WTC11 (cell line): ENCODE measurements at regions not wholly inside any gene's neighbourhood (a gene's known extent, or its start where the extent isn't known, plus 50 kb on each side); places are given as distances from the start of the nearest gene placed in this dataset.
A peak's percentile ranks its signal among the peaks of the same experiment; 100 is the strongest.

Experiments used
- ATAC-seq: fragments of 200-7000 bp; cut with Tn5 transposase; 2 replicates; pipeline ENCODE4 v1.10.0; 2021; ENCODE audit warnings: mild to moderate bottlenecking, moderate library complexity
- CTCF ChIA-PET: fragments of 300-600 bp; sonication (Branson Sonifier 250); formaldehyde crosslinking; loops from one replicate; lab custom pipeline; 2021; ENCODE audit warnings: antibody characterized with exemption; lab: Charles Lee
- POLR2A ChIA-PET: fragments of 350-600 bp; sonication (Branson Sonifier 250); formaldehyde crosslinking; loops from one replicate; lab custom pipeline; 2021; ENCODE audit warnings: antibody characterized with exemption; lab: Charles Lee
- DNase-seq: peaks from one replicate; pipeline ENCODE4 v3.0.0; 2021; ENCODE audit warnings: low spot score
- H3K27ac Mint-ChIP-seq: 2 replicates; pipeline ENCODE4 v1.8.0; 2021; ENCODE audit warnings: mixed read lengths
- H3K27me3 Mint-ChIP-seq: 2 replicates; pipeline ENCODE4 v1.8.0; 2021; ENCODE audit warnings: low read depth, mild to moderate bottlenecking, moderate library complexity, mixed read lengths
- H3K36me3 Mint-ChIP-seq: 2 replicates; pipeline ENCODE4 v1.8.0; 2021; ENCODE audit warnings: mixed read lengths
- H3K4me1 Mint-ChIP-seq: 2 replicates; pipeline ENCODE4 v1.8.0; 2022; ENCODE audit warnings: mixed read lengths
- H3K4me3 Mint-ChIP-seq: 2 replicates; pipeline ENCODE4 v1.8.0; 2021; ENCODE audit warnings: mild to moderate bottlenecking, moderate library complexity, mixed read lengths
- H3K9me3 Mint-ChIP-seq: 2 replicates; pipeline ENCODE4 v1.8.0; 2021; ENCODE audit warnings: mixed read lengths
- AR ChIP-seq: fragments of 250-450 bp; sonication (Bioruptor Pico); IDR thresholded peaks from 2 replicates; pipeline ENCODE4 v1.9.0; 2021; ENCODE audit warnings: mild to moderate bottlenecking
- ATF1 ChIP-seq: sonication (generic); formaldehyde crosslinking; IDR thresholded peaks from 2 replicates; pipeline ENCODE4 v1.8.1; 2023; ENCODE audit warnings: mild to moderate bottlenecking, moderate library complexity, missing genetic modification reagents
- ELF4 ChIP-seq: sonication (generic); formaldehyde crosslinking; IDR thresholded peaks from 2 replicates; pipeline ENCODE4 v1.8.1; 2022; ENCODE audit warnings: low read depth, mild to moderate bottlenecking, moderate library complexity, missing genetic modification reagents
- EMX1 ChIP-seq: fragments of 250-450 bp; sonication (Bioruptor Pico); IDR thresholded peaks from 2 replicates; pipeline ENCODE4 v1.8.0; 2021; ENCODE audit warnings: mild to moderate bottlenecking
- FOXJ3 ChIP-seq: sonication (generic); formaldehyde crosslinking; IDR thresholded peaks from 2 replicates; pipeline ENCODE4 v1.9.0; 2021; ENCODE audit warnings: missing genetic modification reagents, mild to moderate bottlenecking, borderline replicate concordance
- GTF2I ChIP-seq: fragments of 250-450 bp; sonication (Bioruptor Pico); conservative IDR thresholded peaks from 2 replicates; pipeline ENCODE4 v1.4.0; 2021; ENCODE audit warnings: mild to moderate bottlenecking
- HMGA2 ChIP-seq: fragments of 250-450 bp; sonication (Bioruptor Pico); IDR thresholded peaks from 2 replicates; pipeline ENCODE4 v1.4.0; 2021; ENCODE audit warnings: mild to moderate bottlenecking, moderate library complexity
- MYBL2 ChIP-seq: sonication (generic); formaldehyde crosslinking; IDR thresholded peaks from 2 replicates; pipeline ENCODE4 v1.8.1; 2023; ENCODE audit warnings: mild to moderate bottlenecking, moderate library complexity, missing genetic modification reagents
- NFE2L1 ChIP-seq: sonication (generic); formaldehyde crosslinking; IDR thresholded peaks from 2 replicates; pipeline ENCODE4 v1.8.1; 2023; ENCODE audit warnings: missing genetic modification reagents
- PRRX2 ChIP-seq: fragments of 250-450 bp; sonication (Bioruptor Pico); IDR thresholded peaks from 2 replicates; pipeline ENCODE4 v1.8.0; 2021; ENCODE audit warnings: mild to moderate bottlenecking
- RORB ChIP-seq: fragments of 250-450 bp; sonication (Bioruptor Pico); IDR thresholded peaks from 2 replicates; pipeline ENCODE4 v1.9.0; 2021; ENCODE audit warnings: mild to moderate bottlenecking
- SMAD3 ChIP-seq: sonication (generic); formaldehyde crosslinking; IDR thresholded peaks from 2 replicates; pipeline ENCODE4 v1.8.0; 2022; ENCODE audit warnings: missing genetic modification reagents, mild to moderate bottlenecking, borderline replicate concordance
- SMAD4 ChIP-seq: sonication (generic); formaldehyde crosslinking; IDR thresholded peaks from 2 replicates; pipeline ENCODE4 v1.8.0; 2022; ENCODE audit warnings: mild to moderate bottlenecking, missing genetic modification reagents
- ZBTB21 ChIP-seq: sonication (generic); formaldehyde crosslinking; IDR thresholded peaks from 2 replicates; pipeline ENCODE4 v1.8.1; 2023; ENCODE audit warnings: mild to moderate bottlenecking, missing genetic modification reagents, borderline replicate concordance
- ZMAT4 ChIP-seq: fragments of 250-450 bp; sonication (Bioruptor Pico); IDR thresholded peaks from 2 replicates; pipeline ENCODE4 v1.9.0; 2021; ENCODE audit warnings: mild to moderate bottlenecking
- ZNF121 ChIP-seq: sonication (generic); formaldehyde crosslinking; IDR thresholded peaks from 2 replicates; pipeline ENCODE4 v1.8.0; 2023; ENCODE audit warnings: missing genetic modification reagents
- ZNF138 ChIP-seq: sonication (generic); formaldehyde crosslinking; conservative IDR thresholded peaks from 2 replicates; pipeline ENCODE4 v1.8.1; 2022; ENCODE audit warnings: mild to moderate bottlenecking, moderate library complexity, missing genetic modification reagents
- ZNF219 ChIP-seq: sonication (generic); formaldehyde crosslinking; IDR thresholded peaks from 2 replicates; pipeline ENCODE4 v1.8.0; 2023; ENCODE audit warnings: missing genetic modification reagents, mild to moderate bottlenecking, borderline replicate concordance
- ZNF263 ChIP-seq: sonication (generic); formaldehyde crosslinking; IDR thresholded peaks from 2 replicates; pipeline ENCODE4 v1.8.1; 2022; ENCODE audit warnings: low read depth, mild to moderate bottlenecking, moderate library complexity, missing genetic modification reagents
- TF ChIP-seq, protein P1 (sequence below): sonication (generic); formaldehyde crosslinking; IDR thresholded peaks from 2 replicates; pipeline ENCODE4 v1.8.0; 2023; ENCODE audit warnings: mild to moderate bottlenecking, missing genetic modification reagents
- TF ChIP-seq, protein P2 (sequence below): fragments of 200-600 bp; IDR thresholded peaks from 2 replicates; pipeline ENCODE4 v1.8.0; 2022; ENCODE audit warnings: antibody characterized with exemption
- TF ChIP-seq, protein P3 (sequence below): fragments of 250-450 bp; sonication (Bioruptor Pico); IDR thresholded peaks from 2 replicates; pipeline ENCODE4 v1.9.0; 2021; ENCODE audit warnings: moderate library complexity, mild to moderate bottlenecking, inconsistent platforms, borderline replicate concordance
- TF ChIP-seq, protein P4 (sequence below): sonication (generic); formaldehyde crosslinking; IDR thresholded peaks from 2 replicates; pipeline ENCODE4 v1.8.1; 2023; ENCODE audit warnings: mild to moderate bottlenecking, missing genetic modification reagents, moderate library complexity

DNA sequence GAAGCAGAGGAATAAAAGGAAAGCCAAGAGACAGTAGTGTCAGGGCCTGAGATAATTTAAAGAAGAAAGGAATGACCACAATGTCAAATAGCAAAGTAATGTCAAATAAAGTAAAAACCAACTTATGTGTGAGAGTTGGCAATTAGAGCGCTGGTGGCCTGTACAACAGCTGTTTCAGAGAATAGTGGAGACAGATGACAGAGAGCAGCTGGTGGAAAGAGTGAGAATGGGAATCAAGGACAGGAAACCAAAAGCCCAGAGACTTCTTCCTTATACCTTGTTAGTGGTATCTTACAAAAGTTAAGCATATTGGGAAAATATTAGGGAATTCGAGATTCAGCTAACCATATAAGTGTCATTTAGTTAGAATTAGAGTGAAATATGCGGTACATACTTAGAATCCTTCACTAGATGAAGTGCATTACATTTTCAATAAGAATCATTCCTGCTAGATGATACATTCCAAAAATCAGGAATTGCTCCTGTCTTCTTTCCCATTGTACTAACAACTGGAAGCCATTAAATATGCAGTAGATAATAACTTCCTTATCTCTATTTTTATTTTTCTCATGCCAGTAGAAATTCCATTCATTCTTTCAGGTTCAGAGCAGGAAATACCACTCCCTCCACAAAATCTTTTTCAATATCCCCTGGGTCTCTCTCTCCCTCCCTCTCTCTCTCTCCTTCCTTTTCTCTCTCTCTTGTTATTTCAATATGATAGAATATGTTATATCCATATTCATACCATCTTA, 525.4 kb downstream of the CENPC start:
- Mint-ChIP-seq H3K27me3 (no peaks in the 10 kb centered on the region), H3K27ac (no peak overlapping the region; the same call in 1 of the 2 replicates), H3K4me1 (peaks cover 29% of the 10 kb centered on the region), H3K9me3 (peaks cover 29% of the 10 kb centered on the region), H3K36me3 (peaks cover 14% of the 10 kb centered on the region), H3K4me3 (no peak overlapping the region)
- ATAC-seq (no peak), DNase-seq (no peak)
- ChIA-PET POLR2A (no interaction called here), CTCF (no interaction called here)
- TF ChIP-seq FOXJ3 (no peak), NFE2L1 (CRISPR knock-in tag) (no peak), SMAD3 (CRISPR knock-in tag) (no peak), ZNF263 (CRISPR knock-in tag) (no peak), MYBL2 (CRISPR knock-in tag) (no peak)
- TF ChIP-seq, protein P1, sequence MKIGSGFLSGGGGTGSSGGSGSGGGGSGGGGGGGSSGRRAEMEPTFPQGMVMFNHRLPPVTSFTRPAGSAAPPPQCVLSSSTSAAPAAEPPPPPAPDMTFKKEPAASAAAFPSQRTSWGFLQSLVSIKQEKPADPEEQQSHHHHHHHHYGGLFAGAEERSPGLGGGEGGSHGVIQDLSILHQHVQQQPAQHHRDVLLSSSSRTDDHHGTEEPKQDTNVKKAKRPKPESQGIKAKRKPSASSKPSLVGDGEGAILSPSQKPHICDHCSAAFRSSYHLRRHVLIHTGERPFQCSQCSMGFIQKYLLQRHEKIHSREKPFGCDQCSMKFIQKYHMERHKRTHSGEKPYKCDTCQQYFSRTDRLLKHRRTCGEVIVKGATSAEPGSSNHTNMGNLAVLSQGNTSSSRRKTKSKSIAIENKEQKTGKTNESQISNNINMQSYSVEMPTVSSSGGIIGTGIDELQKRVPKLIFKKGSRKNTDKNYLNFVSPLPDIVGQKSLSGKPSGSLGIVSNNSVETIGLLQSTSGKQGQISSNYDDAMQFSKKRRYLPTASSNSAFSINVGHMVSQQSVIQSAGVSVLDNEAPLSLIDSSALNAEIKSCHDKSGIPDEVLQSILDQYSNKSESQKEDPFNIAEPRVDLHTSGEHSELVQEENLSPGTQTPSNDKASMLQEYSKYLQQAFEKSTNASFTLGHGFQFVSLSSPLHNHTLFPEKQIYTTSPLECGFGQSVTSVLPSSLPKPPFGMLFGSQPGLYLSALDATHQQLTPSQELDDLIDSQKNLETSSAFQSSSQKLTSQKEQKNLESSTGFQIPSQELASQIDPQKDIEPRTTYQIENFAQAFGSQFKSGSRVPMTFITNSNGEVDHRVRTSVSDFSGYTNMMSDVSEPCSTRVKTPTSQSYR (CRISPR knock-in tag): no peak
- TF ChIP-seq, protein P2, sequence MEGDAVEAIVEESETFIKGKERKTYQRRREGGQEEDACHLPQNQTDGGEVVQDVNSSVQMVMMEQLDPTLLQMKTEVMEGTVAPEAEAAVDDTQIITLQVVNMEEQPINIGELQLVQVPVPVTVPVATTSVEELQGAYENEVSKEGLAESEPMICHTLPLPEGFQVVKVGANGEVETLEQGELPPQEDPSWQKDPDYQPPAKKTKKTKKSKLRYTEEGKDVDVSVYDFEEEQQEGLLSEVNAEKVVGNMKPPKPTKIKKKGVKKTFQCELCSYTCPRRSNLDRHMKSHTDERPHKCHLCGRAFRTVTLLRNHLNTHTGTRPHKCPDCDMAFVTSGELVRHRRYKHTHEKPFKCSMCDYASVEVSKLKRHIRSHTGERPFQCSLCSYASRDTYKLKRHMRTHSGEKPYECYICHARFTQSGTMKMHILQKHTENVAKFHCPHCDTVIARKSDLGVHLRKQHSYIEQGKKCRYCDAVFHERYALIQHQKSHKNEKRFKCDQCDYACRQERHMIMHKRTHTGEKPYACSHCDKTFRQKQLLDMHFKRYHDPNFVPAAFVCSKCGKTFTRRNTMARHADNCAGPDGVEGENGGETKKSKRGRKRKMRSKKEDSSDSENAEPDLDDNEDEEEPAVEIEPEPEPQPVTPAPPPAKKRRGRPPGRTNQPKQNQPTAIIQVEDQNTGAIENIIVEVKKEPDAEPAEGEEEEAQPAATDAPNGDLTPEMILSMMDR: no peak

DNA sequence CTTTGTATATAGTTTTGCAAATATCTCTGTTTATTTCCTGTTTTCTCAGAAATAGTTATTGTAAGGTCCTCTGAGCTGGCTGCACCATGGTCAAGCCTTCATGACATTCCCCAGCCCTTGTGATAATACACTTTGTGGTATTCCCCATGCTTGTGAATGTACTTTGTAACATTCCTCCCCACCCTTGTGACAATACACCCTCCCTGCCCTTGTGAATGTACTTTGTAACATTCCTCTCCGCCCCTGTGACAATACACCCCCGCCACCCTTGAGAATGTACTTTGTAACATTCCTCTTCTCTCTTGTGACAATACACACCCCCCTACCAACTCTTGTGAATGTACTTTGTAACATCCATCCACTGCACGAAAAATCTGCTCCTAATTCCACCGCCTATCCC, 530.7 kb downstream of the CENPC start:
- DNase-seq (peak; percentile 11), ATAC-seq (no peak)
- ChIA-PET POLR2A (no interaction called here), CTCF (no interaction called here)
- Mint-ChIP-seq H3K36me3 (peaks cover 12% of the 10 kb centered on the region), H3K4me1 (peaks cover 6% of the 10 kb centered on the region), H3K4me3 (no peak overlapping the region), H3K27ac (no peak overlapping the region), H3K27me3 (no peaks in the 10 kb centered on the region), H3K9me3 (peaks cover 42% of the 10 kb centered on the region)
- no peak for TF ChIP-seq ATF1 (CRISPR knock-in tag)
- TF ChIP-seq ZBTB21 (CRISPR knock-in tag): no peak
- TF ChIP-seq, protein P3, sequence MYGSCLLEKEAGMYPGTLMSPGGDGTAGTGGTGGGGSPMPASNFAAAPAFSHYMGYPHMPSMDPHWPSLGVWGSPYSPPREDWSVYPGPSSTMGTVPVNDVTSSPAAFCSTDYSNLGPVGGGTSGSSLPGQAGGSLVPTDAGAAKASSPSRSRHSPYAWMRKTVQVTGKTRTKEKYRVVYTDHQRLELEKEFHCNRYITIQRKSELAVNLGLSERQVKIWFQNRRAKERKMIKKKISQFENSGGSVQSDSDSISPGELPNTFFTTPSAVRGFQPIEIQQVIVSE (CRISPR knock-in tag): no peak

DNA sequence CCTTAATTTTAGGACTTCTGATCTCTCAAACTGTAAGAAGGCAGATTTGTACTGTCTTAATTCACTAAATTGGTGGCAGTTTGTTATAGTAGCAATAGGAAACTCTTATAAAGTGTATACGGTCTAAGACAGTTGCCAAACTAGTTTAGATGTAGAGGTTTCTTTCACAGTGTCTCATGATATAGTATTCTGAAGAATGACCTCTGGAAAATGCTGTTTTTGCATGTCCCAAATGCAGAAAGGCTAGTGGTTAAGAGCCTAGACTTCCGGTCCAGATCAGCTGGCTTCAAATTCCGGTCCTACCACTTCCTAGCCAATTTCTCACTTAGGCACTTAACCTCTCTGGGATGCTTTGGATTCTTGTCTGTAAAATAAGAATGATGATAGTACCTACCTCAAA, 538.5 kb downstream of the CENPC start:
- H3K4me1 Mint-ChIP-seq: peaks cover 5% of the 10 kb centered on the region; the same call in 1 of the 2 replicates
- H3K27me3 Mint-ChIP-seq: no peaks in the 10 kb centered on the region
- peaks cover 5% of the 10 kb centered on the region; the same call in 1 of the 2 replicates for H3K36me3 Mint-ChIP-seq
- no peak overlapping the region for H3K4me3 Mint-ChIP-seq
- H3K27ac Mint-ChIP-seq: no peak overlapping the region
- DNase-seq: no peak
- peaks cover 30% of the 10 kb centered on the region for H3K9me3 Mint-ChIP-seq
- no peak for ATAC-seq
- ChIA-PET CTCF (interaction anchor here (1.2 kb wide), 1 partner anchor 326 kb away, joined by 4 read pairs; no protein-coding TSS in a partner anchor), POLR2A (no interaction called here)
- TF ChIP-seq, protein P4, sequence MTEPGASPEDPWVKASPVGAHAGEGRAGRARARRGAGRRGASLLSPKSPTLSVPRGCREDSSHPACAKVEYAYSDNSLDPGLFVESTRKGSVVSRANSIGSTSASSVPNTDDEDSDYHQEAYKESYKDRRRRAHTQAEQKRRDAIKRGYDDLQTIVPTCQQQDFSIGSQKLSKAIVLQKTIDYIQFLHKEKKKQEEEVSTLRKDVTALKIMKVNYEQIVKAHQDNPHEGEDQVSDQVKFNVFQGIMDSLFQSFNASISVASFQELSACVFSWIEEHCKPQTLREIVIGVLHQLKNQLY: no peak
- no peak for TF ChIP-seq SMAD4 (CRISPR knock-in tag)
- no peak for TF ChIP-seq HMGA2 (CRISPR knock-in tag)
- no peak for TF ChIP-seq ZNF138
- no peak for TF ChIP-seq RORB (CRISPR knock-in tag)
- no peak for TF ChIP-seq MYBL2 (CRISPR knock-in tag)
- TF ChIP-seq SMAD3 (CRISPR knock-in tag): no peak
- TF ChIP-seq AR: no peak
- no peak for TF ChIP-seq EMX1
- TF ChIP-seq ELF4 (CRISPR knock-in tag): no peak
- no peak for TF ChIP-seq ZNF219 (CRISPR knock-in tag)
- TF ChIP-seq ZNF121 (CRISPR knock-in tag): no peak
- TF ChIP-seq ZMAT4 (CRISPR knock-in tag): no peak
- TF ChIP-seq GTF2I (CRISPR knock-in tag): no peak
- TF ChIP-seq PRRX2 (CRISPR knock-in tag): no peak
